Neutrophil (primary cell): ENCODE measurements at regions not wholly inside any gene's neighbourhood (a gene's known extent, or its start where the extent isn't known, plus 50 kb on each side); places are given as distances from the start of the nearest gene placed in this dataset.

Experiments used
- H3K27ac ChIP-seq: fragments of 200-600 bp; sonication (generic); 2 replicates; pipeline ENCODE4 v1.5.1; 2016; ENCODE audit warnings: mild to moderate bottlenecking, moderate library complexity
- H3K27me3 ChIP-seq: fragments of 200-600 bp; sonication (generic); 2 replicates; pipeline ENCODE4 v1.6.0; 2016; ENCODE audit warnings: mild to moderate bottlenecking
- H3K36me3 ChIP-seq: fragments of 200-600 bp; sonication (generic); 2 replicates; pipeline ENCODE4 v1.5.1; 2017
- H3K4me1 ChIP-seq, 2 experiments: fragments of 200-600 bp in 1 of 2; sonication (generic) in 1 of 2; 1 replicate in 1 of 2; 2 replicates in 1 of 2; pipeline versions ENCODE4 v1.5.1 to v1.6.1; 2013 to 2016; ENCODE audit warnings: low read depth in 1 of 2, low read length in 1 of 2, mild to moderate bottlenecking in 1 of 2, moderate library complexity in 1 of 2; ENCODE audit not compliant: control insufficient read depth in 1 of 2, insufficient read depth in 1 of 2
- H3K4me3 ChIP-seq, 2 experiments: fragments of 200-600 bp in 1 of 2; sonication (generic) in 1 of 2; 1 replicate in 1 of 2; 2 replicates in 1 of 2; pipeline ENCODE4 v1.5.1; 2013 to 2016; ENCODE audit warnings: low read depth in 1 of 2, low read length in 1 of 2, mild to moderate bottlenecking in 1 of 2, moderate library complexity in 1 of 2
- H3K9me3 ChIP-seq: fragments of 200-600 bp; sonication (generic); 2 replicates; pipeline ENCODE4 v1.5.1; 2016
- TF ChIP-seq, protein P1 (sequence below): fragments of 200-600 bp; sonication (generic); IDR thresholded peaks from 2 replicates; pipeline ENCODE4 v1.5.1; 2016; ENCODE audit warnings: antibody characterized with exemption

DNA sequence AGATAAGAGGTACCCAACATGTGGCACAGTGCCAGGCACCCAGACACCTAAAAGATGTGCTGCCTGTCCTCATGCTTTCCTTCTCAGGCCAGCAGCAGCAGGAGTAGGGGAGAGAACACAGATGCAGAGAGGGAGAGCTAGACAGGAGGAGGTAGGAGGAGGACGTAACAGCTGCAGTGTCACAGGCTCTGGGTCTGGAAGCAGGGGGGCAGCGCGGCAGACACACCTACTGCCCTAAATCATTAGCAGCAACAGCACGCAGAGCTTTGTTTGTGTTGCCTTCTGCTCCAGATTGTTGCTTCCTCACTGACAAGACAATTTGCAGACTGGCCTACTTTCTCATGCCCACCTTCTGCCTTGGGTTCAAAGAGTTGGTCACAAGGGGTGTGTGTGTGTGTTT, 196.7 kb upstream of the DAB1 start:
- Histone ChIP-seq H3K4me3 (no peak overlapping the region), H3K4me1 (no peaks in the 10 kb centered on the region), H3K36me3 (no peaks in the 10 kb centered on the region), H3K9me3 (no peaks in the 10 kb centered on the region), H3K27ac (no peak overlapping the region), H3K27me3 (no peaks in the 10 kb centered on the region)
- TF ChIP-seq, protein P1, sequence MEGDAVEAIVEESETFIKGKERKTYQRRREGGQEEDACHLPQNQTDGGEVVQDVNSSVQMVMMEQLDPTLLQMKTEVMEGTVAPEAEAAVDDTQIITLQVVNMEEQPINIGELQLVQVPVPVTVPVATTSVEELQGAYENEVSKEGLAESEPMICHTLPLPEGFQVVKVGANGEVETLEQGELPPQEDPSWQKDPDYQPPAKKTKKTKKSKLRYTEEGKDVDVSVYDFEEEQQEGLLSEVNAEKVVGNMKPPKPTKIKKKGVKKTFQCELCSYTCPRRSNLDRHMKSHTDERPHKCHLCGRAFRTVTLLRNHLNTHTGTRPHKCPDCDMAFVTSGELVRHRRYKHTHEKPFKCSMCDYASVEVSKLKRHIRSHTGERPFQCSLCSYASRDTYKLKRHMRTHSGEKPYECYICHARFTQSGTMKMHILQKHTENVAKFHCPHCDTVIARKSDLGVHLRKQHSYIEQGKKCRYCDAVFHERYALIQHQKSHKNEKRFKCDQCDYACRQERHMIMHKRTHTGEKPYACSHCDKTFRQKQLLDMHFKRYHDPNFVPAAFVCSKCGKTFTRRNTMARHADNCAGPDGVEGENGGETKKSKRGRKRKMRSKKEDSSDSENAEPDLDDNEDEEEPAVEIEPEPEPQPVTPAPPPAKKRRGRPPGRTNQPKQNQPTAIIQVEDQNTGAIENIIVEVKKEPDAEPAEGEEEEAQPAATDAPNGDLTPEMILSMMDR = no peak

DNA sequence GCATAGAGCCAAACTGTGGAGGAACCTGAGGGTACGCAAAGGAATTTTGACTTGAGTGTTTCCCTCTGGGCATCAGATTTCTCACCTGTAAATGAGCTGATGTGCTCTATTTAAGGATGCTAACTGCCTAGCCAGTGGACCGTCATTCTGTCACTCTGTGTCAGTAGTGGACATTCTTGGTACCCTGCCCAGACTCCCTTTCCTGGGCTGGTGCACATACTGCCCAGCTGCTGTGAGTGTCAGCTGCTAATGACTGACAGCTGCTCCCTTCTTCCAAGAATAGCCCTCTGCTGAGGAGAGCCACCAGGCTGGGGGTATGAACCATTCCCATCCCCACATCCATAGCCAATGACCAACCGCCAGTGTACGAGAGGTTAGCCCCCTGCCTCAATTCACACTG, 193.1 kb upstream of the DAB1 start:
- TF ChIP-seq, protein P1 = no peak
- no peaks in the 10 kb centered on the region for H3K9me3 ChIP-seq
- H3K4me3 ChIP-seq = no peak overlapping the region
- no peaks in the 10 kb centered on the region for H3K36me3 ChIP-seq
- H3K27me3 ChIP-seq = no peaks in the 10 kb centered on the region
- H3K4me1 ChIP-seq = no peaks in the 10 kb centered on the region
- no peak overlapping the region for H3K27ac ChIP-seq

DNA sequence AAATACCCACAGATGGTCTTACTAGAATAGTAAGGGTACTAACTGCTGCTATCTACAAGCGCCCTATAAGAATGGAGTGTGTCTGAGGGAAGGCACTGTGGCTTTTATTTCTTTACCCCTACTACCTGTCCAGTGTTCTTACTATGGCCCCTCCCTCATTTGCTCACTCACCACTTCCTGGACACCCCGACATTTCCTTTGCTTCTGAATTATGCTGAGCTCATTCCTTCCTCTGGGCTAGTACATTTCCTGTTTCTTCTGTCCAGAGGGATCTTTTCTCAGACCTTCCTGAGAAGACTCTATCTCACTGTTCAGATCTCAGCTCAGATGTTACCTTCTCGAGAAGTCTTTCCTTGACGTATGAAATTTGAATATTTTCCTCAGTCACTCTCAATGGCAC, 192.1 kb upstream of the DAB1 start:
- H3K4me1 ChIP-seq = no peaks in the 10 kb centered on the region
- TF ChIP-seq, protein P1 = no peak

DNA sequence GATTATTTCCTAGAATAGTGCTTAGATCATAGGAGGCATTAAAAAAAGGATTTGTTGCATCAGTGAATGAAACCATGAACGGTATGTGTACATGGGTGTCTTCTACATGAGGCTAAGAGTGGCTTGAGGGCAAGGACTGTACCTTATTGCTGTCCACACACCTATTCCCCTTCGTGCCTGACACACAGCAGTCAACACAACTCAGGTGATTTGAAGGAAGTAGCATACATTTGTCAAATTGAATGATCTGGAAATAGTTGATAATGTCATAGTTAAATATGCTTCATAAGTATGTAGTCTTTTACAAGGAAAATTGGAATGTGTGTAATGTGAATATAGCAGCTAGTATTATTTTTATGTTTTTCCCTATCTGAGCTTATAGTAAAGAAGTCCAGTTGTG, 189.0 kb upstream of the DAB1 start:
- Histone ChIP-seq H3K27me3 (no peaks in the 10 kb centered on the region), H3K36me3 (no peaks in the 10 kb centered on the region), H3K9me3 (no peaks in the 10 kb centered on the region), H3K4me3 (no peak overlapping the region), H3K4me1 (no peaks in the 10 kb centered on the region), H3K27ac (no peak overlapping the region)
- TF ChIP-seq, protein P1 = no peak

More for the DNA sequence above, 192.1 kb upstream of the DAB1 start:
- no peaks in the 10 kb centered on the region for H3K36me3 ChIP-seq
- no peak overlapping the region for H3K27ac ChIP-seq
- H3K27me3 ChIP-seq = no peaks in the 10 kb centered on the region
- H3K4me3 ChIP-seq = no peak overlapping the region
- no peaks in the 10 kb centered on the region for H3K9me3 ChIP-seq

DNA sequence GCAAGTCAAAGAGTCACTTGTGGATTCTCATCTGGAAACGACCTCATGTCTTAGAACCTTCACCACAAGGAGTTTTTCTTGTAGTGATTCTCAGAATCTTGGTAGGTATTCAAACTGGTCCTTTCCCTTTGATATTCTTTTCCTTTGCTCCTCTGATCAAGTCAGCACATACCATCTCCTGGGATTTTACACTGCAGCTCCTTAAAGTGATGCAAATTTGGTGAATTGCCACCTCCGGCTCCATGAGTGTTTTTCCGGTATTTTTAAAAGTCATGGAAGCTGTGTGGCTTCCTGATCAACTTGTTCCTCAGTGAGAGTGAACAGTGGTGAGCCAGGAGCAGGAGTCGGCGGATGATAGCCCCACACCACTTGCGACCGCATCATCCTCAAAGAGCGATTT, 182.1 kb upstream of the DAB1 start:
- H3K4me1 ChIP-seq = no peaks in the 10 kb centered on the region
- no peak overlapping the region for H3K4me3 ChIP-seq
- no peaks in the 10 kb centered on the region for H3K9me3 ChIP-seq
- H3K27ac ChIP-seq = no peak overlapping the region
- TF ChIP-seq, protein P1 = no peak
- H3K36me3 ChIP-seq = no peaks in the 10 kb centered on the region
- no peaks in the 10 kb centered on the region for H3K27me3 ChIP-seq

DNA sequence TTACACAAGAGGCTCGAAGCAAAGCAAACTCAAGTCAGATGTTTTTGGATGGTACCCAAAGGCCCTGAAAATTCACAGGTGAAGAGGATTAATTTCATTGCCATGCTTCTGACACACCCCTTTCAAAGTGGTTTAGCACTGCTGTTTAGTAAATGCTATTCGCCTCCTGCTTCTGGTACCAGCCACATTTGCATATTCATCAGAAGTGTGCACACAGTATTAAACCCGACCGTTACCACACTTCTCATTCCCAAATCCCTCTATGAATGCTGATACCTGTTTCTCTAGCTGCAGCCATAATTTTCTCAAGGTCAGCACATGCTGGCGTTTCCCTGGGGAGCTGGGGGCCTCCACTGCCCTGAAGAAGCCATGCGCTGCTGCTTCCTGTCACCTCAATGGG, 179.8 kb upstream of the DAB1 start:
- H3K27ac ChIP-seq = no peak overlapping the region
- no peaks in the 10 kb centered on the region for H3K9me3 ChIP-seq
- no peaks in the 10 kb centered on the region for H3K36me3 ChIP-seq
- TF ChIP-seq, protein P1 = no peak
- no peaks in the 10 kb centered on the region for H3K4me1 ChIP-seq
- no peaks in the 10 kb centered on the region for H3K27me3 ChIP-seq
- no peak overlapping the region for H3K4me3 ChIP-seq
